ENCODE measurements at regions not wholly inside any gene's neighbourhood (a gene's known extent, or its start where the extent isn't known, plus 50 kb on each side); places are given as distances from the start of the nearest gene placed in this dataset.

GRCh38 chr9:108546215-108546614 is 309.6 kb downstream of the ACTL7B start:
- DNase-seq, result no peak

- no peak for DNase-seq
Measured at GRCh38 chr9:108545436-108545835, 310.4 kb downstream of the ACTL7B start.

- no peak for DNase-seq
Measured at GRCh38 chr9:108544866-108545265, 310.9 kb downstream of the ACTL7B start.

DNA sequence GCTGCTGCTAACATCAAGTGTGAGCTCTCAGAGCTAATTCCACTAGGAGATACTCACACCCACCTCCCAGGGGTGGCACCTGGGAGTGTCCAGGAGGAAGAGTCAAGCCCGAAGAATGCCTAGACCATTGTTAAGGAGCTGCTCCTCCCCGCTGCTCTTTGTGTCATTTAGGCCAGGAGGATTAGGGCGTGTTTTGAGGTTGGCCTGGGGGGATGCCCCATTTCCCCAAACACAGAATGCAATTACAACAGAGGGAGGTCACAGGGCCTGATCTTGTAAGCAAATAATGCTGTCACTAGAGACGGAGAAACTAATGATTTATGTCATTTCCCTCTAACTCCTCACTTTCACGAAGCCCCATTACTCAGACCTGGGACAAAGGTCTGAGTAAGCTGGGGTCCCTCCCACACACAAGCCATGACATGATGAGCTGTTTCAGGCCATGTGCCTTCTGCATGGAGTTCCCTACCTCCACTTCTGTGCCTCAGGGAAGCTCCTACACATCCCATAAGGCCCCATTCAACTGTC is 312.5 kb downstream of the ACTL7B start:
- no peak for DNase-seq

GRCh38 chr9:108537756-108538155 is 318.0 kb downstream of the ACTL7B start:
- no peak for DNase-seq

- no peak for DNase-seq
Measured at GRCh38 chr9:108536836-108537601, 318.8 kb downstream of the ACTL7B start.

DNA sequence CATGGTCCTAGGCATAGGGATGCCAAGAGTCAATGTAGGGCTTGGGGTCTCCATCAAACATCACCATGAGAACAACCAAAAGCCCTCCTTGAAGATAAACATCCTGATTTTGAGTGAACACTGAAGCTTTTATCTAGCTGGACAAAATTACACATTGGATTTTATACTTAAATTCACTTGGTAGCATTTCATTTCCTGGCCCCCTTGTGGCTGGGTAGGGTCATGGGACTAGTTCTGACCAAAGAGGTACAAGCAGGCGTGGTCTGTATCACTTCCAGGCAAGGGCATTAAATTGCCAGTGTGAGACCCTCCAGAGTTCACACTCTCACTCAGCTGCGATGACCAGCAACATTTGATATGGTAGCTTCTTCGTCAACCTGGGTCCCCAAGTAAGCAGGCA is 320.3 kb downstream of the ACTL7B start:
- DNase-seq, result no peak

DNA sequence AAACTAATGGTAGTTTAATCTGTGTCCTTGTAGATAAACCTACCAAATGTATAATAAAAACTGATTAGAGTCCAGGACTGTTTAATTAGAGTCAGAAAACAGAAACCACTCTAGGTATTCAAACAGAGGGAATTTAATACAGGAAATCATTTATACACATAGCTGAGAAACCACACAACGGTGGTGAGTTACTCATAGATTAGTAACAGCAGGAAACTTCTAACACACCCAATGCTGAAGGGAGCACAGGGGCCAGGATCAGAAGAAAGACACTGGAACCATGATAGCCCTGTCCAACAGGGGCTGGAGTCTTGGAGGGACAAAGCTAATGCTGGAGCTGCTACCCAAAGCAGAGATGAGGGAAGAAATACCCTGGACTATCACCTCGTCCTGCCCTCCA is 321.0 kb downstream of the ACTL7B start:
- no peak for DNase-seq

- no peak for DNase-seq
Measured at GRCh38 chr9:108530141-108530540, 325.6 kb downstream of the ACTL7B start.

- no peak for DNase-seq
Measured at GRCh38 chr9:108528231-108528630, 327.6 kb downstream of the ACTL7B start.

GRCh38 chr9:108526518-108526917 is 329.3 kb downstream of the ACTL7B start:
- DNase-seq, result no peak

DNA sequence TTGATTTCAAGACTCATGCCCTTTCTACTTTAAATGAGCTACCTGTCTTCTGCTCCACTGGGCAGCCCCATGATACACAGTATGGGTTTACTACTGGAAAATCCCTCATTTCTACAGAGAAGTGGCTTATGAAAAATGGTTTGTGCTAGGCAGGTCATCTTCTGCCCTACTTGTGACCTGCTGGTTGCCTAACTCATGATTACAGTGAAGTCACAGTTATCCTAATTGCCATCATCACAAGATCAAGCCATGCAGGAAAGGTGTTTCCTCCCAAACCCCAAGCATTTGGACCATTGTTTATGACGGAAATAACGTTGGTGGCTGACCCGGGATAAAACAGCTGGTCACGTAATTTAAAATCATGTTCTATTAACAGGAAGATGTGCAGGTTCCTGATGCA is 330.6 kb downstream of the ACTL7B start:
- DNase-seq, result no peak

- DNase-seq, result no peak
Measured at GRCh38 chr9:108521063-108521590, 334.7 kb downstream of the ACTL7B start.

DNA sequence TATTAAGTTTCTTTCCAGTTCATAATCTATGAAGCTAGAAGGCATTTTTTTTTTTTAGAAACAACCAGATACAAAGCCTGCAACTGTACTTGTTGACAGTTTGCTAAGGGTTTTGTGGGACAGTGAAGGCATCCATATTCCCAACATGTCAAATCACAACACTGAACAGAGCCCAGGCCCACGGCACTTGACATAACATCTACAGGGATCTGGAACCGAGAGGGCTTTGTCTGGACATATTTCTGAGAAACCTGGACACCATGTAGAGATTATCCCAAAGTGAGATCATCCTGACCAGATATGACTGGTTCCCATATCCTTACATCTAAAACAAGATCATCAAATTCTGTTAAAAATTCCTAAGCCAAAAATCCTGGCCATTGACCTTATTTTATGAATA is 336.3 kb downstream of the ACTL7B start:
- no peak for DNase-seq

DNA sequence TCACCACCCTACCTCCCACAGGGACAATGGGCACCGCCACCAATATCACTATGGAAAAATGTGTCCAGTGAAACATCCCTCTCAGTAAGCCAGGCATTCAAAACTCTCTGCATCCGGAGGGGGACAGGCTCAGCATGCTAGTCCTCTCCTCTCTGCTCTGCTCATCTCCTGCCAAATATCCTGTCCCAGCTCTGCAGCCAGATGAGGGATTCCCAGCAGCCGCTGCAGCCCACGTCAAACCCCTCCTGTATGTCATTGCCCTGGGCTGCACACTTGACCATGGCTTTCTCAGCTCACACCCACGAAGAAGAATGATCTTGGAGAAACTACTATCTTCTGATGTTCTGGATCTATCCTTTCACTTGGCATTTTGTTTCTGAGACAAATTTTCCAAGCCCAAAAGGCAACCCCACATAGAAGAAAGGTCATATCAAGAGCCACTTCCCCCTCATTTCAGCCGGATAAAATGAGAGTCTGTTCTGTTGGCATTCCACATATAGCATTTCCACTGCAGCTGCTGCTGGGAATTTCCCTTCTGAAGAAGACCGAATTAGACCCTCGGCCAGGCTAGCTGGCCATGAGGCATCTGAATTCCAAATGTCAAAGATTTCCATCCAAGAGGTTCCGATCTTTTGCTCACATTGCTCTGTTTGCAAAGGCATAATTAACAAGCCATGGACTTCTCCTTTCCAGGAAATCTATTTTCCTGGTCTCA is 338.0 kb downstream of the ACTL7B start:
- DNase-seq, result no peak

- no peak for DNase-seq
Measured at GRCh38 chr9:108516391-108516790, 339.4 kb downstream of the ACTL7B start.

- no peak for DNase-seq
Measured at GRCh38 chr9:108515856-108516255, 339.9 kb downstream of the ACTL7B start.

- no peak for DNase-seq
Measured at GRCh38 chr9:108512426-108513173, 343.2 kb downstream of the ACTL7B start.

- DNase-seq, result no peak
Measured at GRCh38 chr9:108511307-108511706, 344.5 kb downstream of the ACTL7B start.

DNA sequence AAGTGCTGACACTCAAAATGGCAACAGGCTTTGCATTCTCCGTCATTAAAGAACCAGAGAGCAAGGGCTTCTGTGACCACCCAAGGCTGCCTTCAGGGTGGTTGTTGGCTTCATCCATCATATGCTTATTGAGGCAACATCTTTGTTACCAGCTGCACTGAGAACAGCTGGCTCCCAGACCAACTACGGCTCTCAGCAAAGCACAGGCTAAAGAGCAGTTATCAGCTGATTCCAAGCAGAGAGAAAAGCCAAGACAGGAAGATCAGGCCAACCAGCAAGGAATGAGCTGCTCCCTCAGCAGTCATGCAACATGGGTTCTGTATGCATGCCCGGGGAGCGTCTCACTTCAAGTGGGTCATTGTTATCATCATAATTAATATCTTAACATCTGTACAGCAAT is 358.9 kb downstream of the ACTL7B start:
- no peak for DNase-seq

DNA sequence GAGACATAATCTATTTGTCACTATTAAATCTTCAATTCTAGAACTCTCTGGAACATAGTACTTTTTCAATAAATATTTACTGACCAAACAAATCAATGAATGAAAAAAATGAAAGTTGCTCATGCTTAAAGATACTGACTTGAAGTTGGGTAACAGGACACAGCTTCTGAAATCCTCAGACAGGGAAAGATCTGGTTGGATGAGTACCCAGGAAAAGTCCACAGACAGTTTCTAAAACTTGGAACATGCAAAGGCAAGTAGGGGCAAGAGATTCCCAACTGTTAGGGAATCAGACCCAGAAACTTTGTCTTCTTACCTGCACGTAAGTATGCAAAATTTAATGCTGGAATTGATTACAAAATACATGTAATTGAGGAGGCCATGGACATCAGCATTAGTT is 366.2 kb downstream of the ACTL7B start:
- no peak for DNase-seq

DNA sequence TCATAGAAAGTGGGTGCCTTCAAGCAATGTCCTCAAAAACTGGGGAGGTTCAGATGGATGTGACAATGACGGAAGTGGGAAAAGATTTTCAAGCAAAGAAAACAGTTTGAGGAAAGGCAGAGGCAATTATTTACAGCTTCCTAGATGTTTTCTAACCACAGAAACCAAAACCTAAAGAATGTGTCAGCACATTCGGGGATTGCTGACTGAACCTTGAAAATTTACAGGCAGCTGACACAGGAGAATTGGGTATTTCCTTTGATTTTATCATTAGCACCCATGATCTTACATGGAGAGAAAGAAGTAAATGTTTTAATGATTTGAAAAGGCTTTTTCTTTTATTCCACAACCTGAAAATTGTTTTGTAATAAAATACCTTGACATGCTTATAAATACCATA is 369.0 kb downstream of the ACTL7B start:
- no peak for DNase-seq

- DNase-seq, result no peak
Measured at GRCh38 chr9:108484468-108484867, 371.3 kb downstream of the ACTL7B start.
